ENCODE measurements at regions not wholly inside any gene's neighbourhood (a gene's known extent, or its start where the extent isn't known, plus 50 kb on each side); places are given as distances from the start of the nearest gene placed in this dataset.
"Not testable (repeated sequence)": the region's sequence is repeated elsewhere in the genome, so short reads cannot be mapped to it uniquely, and the experiment has no call there.

- FAIRE-seq = no peak
- TF ChIP-seq POU2F2 (IDR thresholded peaks at IDR 0.05; ENCODE audit: low read depth, low read length) = no peak
- no peak for TF ChIP-seq POLR2AphosphoS5 (IDR thresholded peaks at IDR 0.05; ENCODE audit: low read depth, low read length)
- TF ChIP-seq PAX5 (IDR thresholded peaks at IDR 0.05; ENCODE audit: insufficient read depth, low read length, severe bottlenecking) = no peak
- no peak for TF ChIP-seq TAF1 (IDR thresholded peaks at IDR 0.05; ENCODE audit: low read depth, low read length)
- no peak for DNase-seq (ENCODE audit: insufficient read length, low spot score)
Measured at GRCh38 chr2:44083054-44083453, 85.6 kb upstream of the PPM1B start.

GRCh38 chr2:44084850-44085249 is 83.8 kb upstream of the PPM1B start:
- FAIRE-seq (no peak), DNase-seq (ENCODE audit: insufficient read length, low spot score) (no peak)
- TF ChIP-seq POU2F2 (IDR thresholded peaks at IDR 0.05; ENCODE audit: low read depth, low read length) (no peak), POLR2AphosphoS5 (IDR thresholded peaks at IDR 0.05; ENCODE audit: low read depth, low read length) (no peak), TAF1 (IDR thresholded peaks at IDR 0.05; ENCODE audit: low read depth, low read length) (no peak), POLR2A (IDR thresholded peaks at IDR 0.05; ENCODE audit: low read depth, low read length) (no peak), SPI1 (IDR thresholded peaks at IDR 0.05; ENCODE audit: low read depth, low read length) (no peak), PAX5 (IDR thresholded peaks at IDR 0.05; ENCODE audit: insufficient read depth, low read length, severe bottlenecking) (no peak)

- TF ChIP-seq POLR2A (IDR thresholded peaks at IDR 0.05; ENCODE audit: low read depth, low read length) = no peak
- no peak for TF ChIP-seq POLR2AphosphoS5 (IDR thresholded peaks at IDR 0.05; ENCODE audit: low read depth, low read length)
- no peak for TF ChIP-seq SPI1 (IDR thresholded peaks at IDR 0.05; ENCODE audit: low read depth, low read length)
- no peak for TF ChIP-seq TAF1 (IDR thresholded peaks at IDR 0.05; ENCODE audit: low read depth, low read length)
- TF ChIP-seq POU2F2 (IDR thresholded peaks at IDR 0.05; ENCODE audit: low read depth, low read length) = no peak
- TF ChIP-seq PAX5 (IDR thresholded peaks at IDR 0.05; ENCODE audit: insufficient read depth, low read length, severe bottlenecking) = no peak
- no peak for FAIRE-seq
- DNase-seq (ENCODE audit: insufficient read length, low spot score) = no peak
Measured at GRCh38 chr2:44086629-44087028, 82.0 kb upstream of the PPM1B start.

- DNase-seq (ENCODE audit: insufficient read length, low spot score) = peak; percentile 58
- TF ChIP-seq SPI1 (IDR thresholded peaks at IDR 0.05; ENCODE audit: low read depth, low read length) = peak; percentile 20; the same call in 1 of the 2 replicates
- TF ChIP-seq PAX5 (IDR thresholded peaks at IDR 0.05; ENCODE audit: insufficient read depth, low read length, severe bottlenecking) = no peak
- peak; percentile 95 for FAIRE-seq
Measured at GRCh38 chr2:44087036-44087713, 81.5 kb upstream of the PPM1B start.

GRCh38 chr2:44087714-44088092 is 81.0 kb upstream of the PPM1B start:
- TF ChIP-seq PAX5 (IDR thresholded peaks at IDR 0.05; ENCODE audit: insufficient read depth, low read length, severe bottlenecking) (no peak), POU2F2 (IDR thresholded peaks at IDR 0.05; ENCODE audit: low read depth, low read length) (no peak), TAF1 (IDR thresholded peaks at IDR 0.05; ENCODE audit: low read depth, low read length) (no peak), SPI1 (IDR thresholded peaks at IDR 0.05; ENCODE audit: low read depth, low read length) (no peak), POLR2A (IDR thresholded peaks at IDR 0.05; ENCODE audit: low read depth, low read length) (no peak), POLR2AphosphoS5 (IDR thresholded peaks at IDR 0.05; ENCODE audit: low read depth, low read length) (no peak)
- DNase-seq (ENCODE audit: insufficient read length, low spot score) = no peak
- FAIRE-seq = no peak

- not testable (repeated sequence) for DNase-seq (ENCODE audit: insufficient read length, low spot score); FAIRE-seq
Measured at GRCh38 chr2:44092519-44092918, 76.2 kb upstream of the PPM1B start.

- no peak for FAIRE-seq
- TF ChIP-seq POLR2A (IDR thresholded peaks at IDR 0.05; ENCODE audit: low read depth, low read length) = no peak
- TF ChIP-seq PAX5 (IDR thresholded peaks at IDR 0.05; ENCODE audit: insufficient read depth, low read length, severe bottlenecking) = no peak
- TF ChIP-seq POLR2AphosphoS5 (IDR thresholded peaks at IDR 0.05; ENCODE audit: low read depth, low read length) = no peak
- no peak for TF ChIP-seq POU2F2 (IDR thresholded peaks at IDR 0.05; ENCODE audit: low read depth, low read length)
- TF ChIP-seq TAF1 (IDR thresholded peaks at IDR 0.05; ENCODE audit: low read depth, low read length) = no peak
- no peak for TF ChIP-seq SPI1 (IDR thresholded peaks at IDR 0.05; ENCODE audit: low read depth, low read length)
- no peak for DNase-seq (ENCODE audit: insufficient read length, low spot score)
Measured at GRCh38 chr2:44093970-44094369, 74.7 kb upstream of the PPM1B start.

GRCh38 chr2:44097322-44097907 is 71.3 kb upstream of the PPM1B start:
- TF ChIP-seq POLR2A (IDR thresholded peaks at IDR 0.05; ENCODE audit: low read depth, low read length) (no peak), POU2F2 (IDR thresholded peaks at IDR 0.05; ENCODE audit: low read depth, low read length) (no peak), PAX5 (IDR thresholded peaks at IDR 0.05; ENCODE audit: insufficient read depth, low read length, severe bottlenecking) (no peak), SPI1 (IDR thresholded peaks at IDR 0.05; ENCODE audit: low read depth, low read length) (no peak), TAF1 (IDR thresholded peaks at IDR 0.05; ENCODE audit: low read depth, low read length) (no peak), POLR2AphosphoS5 (IDR thresholded peaks at IDR 0.05; ENCODE audit: low read depth, low read length) (no peak)
- no peak for DNase-seq (ENCODE audit: insufficient read length, low spot score)
- FAIRE-seq = no peak

GRCh38 chr2:44098050-44098449 is 70.6 kb upstream of the PPM1B start:
- FAIRE-seq (peak; percentile 76), DNase-seq (ENCODE audit: insufficient read length, low spot score) (no peak)
- TF ChIP-seq POLR2A (IDR thresholded peaks at IDR 0.05; ENCODE audit: low read depth, low read length) (no peak), TAF1 (IDR thresholded peaks at IDR 0.05; ENCODE audit: low read depth, low read length) (no peak), SPI1 (IDR thresholded peaks at IDR 0.05; ENCODE audit: low read depth, low read length) (no peak), POLR2AphosphoS5 (IDR thresholded peaks at IDR 0.05; ENCODE audit: low read depth, low read length) (no peak), POU2F2 (IDR thresholded peaks at IDR 0.05; ENCODE audit: low read depth, low read length) (no peak), PAX5 (IDR thresholded peaks at IDR 0.05; ENCODE audit: insufficient read depth, low read length, severe bottlenecking) (no peak)

- no peak for DNase-seq (ENCODE audit: insufficient read length, low spot score)
- TF ChIP-seq POLR2AphosphoS5 (IDR thresholded peaks at IDR 0.05; ENCODE audit: low read depth, low read length) (no peak), POLR2A (IDR thresholded peaks at IDR 0.05; ENCODE audit: low read depth, low read length) (no peak), PAX5 (IDR thresholded peaks at IDR 0.05; ENCODE audit: insufficient read depth, low read length, severe bottlenecking) (no peak), TAF1 (IDR thresholded peaks at IDR 0.05; ENCODE audit: low read depth, low read length) (no peak), POU2F2 (IDR thresholded peaks at IDR 0.05; ENCODE audit: low read depth, low read length) (no peak)
- FAIRE-seq = no peak
Measured at GRCh38 chr2:44098891-44099290, 69.8 kb upstream of the PPM1B start.
